LNCaP clone FGC (cell line): ENCODE measurements at regions not wholly inside any gene's neighbourhood (a gene's known extent, or its start where the extent isn't known, plus 50 kb on each side); places are given as distances from the start of the nearest gene placed in this dataset.

ENCODE experiments used
- DNase-seq: peaks from one replicate; pipeline ENCODE4 v3.0.0-alpha.2; 2011; ENCODE audit warnings: low read depth
- H3K4me3 ChIP-seq: 2 replicates; pipeline ENCODE4 v1.5.1; 2011; ENCODE audit warnings: mild to moderate bottlenecking, low read depth, low read length, control low read depth
- TF ChIP-seq, protein P1 (sequence below): IDR thresholded peaks from 2 replicates; pipeline ENCODE4 v1.5.1; 2012; ENCODE audit warnings: mild to moderate bottlenecking; ENCODE audit not compliant: control insufficient read depth, insufficient read depth; ENCODE audit errors: extremely low read depth

DNA sequence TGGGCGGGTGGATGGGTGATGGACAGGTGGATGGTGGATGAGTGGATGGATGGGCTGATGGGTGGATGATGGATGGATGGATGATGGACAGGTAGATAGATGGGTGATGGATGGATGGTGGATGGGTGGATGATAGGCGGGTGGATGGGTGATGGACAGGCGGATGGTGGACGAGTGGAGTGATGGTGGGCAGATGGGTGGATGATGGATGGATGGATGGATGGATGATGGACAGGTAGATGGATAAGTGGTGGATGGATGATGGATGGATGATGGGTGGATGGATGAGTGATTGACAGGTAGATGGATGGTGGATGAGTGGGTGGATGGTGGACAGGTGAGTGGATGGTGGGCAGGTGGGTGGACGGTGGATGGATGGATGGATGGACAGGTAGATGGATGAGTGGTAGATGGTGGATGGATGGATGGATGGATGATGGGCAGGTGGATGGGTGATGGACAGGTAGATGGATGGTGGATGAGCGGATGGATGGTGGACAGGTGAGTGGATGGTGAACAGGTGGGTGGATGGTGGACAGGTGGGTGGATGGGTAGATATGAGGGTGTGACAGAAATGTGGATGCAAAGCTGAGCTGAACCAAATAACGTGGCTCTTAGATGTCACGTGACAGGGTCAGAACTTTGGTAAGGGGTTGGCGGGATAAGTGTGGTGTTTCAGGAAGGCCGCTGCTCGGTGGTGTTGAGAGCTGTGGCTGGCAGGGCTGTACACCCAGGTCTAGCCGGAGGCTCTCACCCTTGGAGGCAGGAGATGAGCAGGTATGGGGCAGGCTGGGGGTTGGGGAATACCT, 234.3 kb upstream of the CIBAR2 start:
- TF ChIP-seq, protein P1, sequence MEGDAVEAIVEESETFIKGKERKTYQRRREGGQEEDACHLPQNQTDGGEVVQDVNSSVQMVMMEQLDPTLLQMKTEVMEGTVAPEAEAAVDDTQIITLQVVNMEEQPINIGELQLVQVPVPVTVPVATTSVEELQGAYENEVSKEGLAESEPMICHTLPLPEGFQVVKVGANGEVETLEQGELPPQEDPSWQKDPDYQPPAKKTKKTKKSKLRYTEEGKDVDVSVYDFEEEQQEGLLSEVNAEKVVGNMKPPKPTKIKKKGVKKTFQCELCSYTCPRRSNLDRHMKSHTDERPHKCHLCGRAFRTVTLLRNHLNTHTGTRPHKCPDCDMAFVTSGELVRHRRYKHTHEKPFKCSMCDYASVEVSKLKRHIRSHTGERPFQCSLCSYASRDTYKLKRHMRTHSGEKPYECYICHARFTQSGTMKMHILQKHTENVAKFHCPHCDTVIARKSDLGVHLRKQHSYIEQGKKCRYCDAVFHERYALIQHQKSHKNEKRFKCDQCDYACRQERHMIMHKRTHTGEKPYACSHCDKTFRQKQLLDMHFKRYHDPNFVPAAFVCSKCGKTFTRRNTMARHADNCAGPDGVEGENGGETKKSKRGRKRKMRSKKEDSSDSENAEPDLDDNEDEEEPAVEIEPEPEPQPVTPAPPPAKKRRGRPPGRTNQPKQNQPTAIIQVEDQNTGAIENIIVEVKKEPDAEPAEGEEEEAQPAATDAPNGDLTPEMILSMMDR = no peak
- no peak overlapping the region for H3K4me3 ChIP-seq
- DNase-seq = no peak

DNA sequence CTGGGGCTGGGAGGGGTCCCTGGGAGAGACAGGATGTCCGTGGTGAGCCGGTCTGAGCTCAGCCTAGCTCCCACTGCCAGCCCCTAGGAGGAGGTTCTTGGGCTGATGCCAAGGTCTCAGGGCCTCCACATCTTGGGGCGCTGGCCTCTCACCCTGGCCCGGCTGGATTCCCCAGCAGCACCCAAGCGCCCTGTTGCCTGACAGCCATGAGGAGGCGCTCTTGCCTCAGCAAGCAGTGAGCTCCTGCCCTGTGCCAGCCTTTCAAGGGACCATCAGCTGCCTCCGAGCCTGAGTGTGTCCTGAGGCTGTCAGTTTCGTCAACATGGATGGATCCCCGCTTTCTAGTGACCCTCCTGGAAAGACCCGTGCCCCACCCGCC, 234.9 kb upstream of the CIBAR2 start:
- no peak overlapping the region for H3K4me3 ChIP-seq
- TF ChIP-seq, protein P1 = no peak
- no peak for DNase-seq

DNA sequence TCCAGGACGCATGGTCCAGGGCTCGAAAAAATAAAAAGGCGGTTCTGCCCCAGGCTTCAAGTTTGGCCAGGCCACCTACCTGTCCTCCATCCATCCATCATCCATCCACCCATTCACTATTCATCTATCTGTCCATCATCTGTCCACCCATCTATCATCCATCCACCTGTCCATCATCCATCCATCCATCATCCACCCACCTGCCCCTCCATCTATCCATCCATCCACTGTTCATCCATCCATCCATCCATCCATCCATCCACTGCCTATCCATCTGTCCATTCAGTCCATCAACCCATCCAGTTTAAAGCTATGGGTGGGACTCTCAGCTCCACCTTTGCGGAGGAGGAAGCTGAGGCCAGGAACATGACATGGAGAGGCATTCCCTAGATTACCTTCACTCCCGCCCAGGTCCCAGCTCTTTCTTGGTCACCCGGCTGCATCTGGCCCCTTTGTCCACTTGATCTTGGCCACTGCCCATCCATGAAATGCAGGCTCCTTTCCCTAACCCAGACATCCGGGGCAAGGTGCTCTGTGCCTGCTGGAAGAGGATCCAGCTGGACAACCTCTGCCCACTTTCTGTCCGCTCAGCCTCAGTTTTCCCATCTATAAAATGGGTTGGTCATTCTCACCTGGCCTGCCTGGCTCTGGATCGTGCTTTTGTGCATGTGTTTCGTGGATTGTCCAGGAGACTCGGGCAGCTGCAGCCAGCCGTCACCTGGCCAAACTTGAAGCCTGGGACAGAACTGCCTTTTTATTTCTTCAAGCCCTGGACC, 236.0 kb upstream of the CIBAR2 start:
- TF ChIP-seq, protein P1 = no peak
- no peak overlapping the region for H3K4me3 ChIP-seq
- no peak for DNase-seq

DNA sequence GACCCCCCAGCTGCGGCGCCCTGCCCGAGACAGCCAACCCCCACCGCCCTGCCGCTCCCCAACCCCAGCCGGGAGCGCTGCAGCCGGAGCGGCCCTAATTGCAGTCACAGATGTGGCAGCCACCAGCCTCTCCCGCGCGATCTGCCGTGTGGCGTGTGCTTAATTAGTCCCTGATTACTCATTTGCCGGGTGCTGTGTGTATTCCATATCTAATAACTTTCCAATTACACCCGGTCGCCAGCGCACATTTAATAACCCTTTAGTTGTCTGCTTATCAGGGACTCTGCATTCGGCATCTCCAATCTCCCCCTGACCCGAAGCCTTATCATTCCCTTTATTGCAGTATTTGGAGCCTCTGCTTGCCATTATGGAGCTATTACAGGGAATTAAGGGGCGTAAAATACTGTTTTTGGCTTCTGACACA, 236.7 kb upstream of the CIBAR2 start:
- no peak overlapping the region for H3K4me3 ChIP-seq
- no peak for DNase-seq
- TF ChIP-seq, protein P1 = no peak

DNA sequence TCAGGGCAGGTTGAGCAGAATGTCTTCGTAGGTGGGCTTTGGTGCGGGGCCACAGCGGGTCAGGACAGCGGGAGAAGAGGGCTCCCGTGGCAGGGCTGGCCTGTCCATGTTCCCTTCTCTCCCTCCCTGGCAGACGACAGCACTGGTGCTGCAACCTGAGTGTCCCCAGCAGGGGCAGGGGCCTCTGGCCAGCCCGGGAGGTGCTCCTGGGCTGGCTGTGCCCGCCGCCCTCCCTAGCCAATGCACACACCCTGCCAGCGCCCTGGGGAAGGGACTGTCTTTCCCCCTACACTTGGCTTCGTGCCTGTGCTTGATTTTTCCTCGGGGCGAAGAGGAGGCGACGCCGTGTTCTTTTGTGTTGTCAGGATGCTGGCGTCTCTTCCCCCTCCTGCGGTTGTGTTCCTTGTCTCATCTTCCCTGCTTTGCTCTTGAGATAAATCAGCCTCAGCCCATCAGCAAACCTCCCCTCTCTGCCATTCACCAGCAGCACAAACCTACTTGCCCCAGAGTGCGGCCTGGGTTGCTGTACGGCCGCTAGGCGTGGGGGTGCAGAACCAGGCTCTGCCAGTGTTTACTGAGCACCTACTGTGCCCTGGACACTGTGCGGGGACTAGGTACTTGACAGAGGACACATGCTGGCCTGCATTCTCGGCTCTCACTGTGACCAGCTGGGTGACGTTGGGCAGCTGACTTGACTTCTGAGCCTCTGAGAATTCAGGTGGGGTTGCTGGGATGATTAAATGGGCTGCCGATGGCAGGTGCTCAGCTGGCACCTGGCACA, 237.3 kb upstream of the CIBAR2 start:
- TF ChIP-seq, protein P1 = no peak
- H3K4me3 ChIP-seq = no peak overlapping the region
- DNase-seq = peak; percentile 56

DNA sequence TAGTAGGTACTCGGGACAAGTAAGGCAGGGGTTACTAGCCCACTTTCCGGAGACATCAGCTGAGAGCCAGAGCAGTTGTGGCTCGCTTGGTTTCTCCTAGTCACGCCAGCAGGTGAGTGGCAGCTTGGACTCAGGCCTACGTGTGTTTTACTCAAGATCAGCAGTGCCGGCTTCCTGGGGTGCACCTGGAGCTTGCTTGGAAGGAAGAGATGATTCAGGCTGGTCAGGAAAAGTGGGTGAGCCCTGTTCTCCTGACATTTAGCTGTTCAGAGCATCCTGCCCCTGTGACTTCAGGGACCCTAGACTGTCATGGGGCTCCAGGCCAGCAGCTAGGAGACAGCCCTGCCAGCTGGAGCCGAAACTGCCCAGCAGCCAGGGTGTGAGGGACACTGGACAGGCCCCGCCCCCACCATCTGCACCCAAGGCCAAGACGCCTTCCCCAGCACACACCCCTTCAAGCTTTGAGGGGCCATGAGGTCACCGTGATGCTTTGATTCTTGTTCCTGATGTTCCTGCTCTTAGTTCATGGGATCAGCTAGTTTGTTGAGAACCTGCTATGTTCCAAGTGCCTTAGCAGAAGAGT, 238.0 kb upstream of the CIBAR2 start:
- no peak overlapping the region for H3K4me3 ChIP-seq
- TF ChIP-seq, protein P1 = no peak
- DNase-seq = no peak
